DOHH2 (cell line): ENCODE measurements at regions not wholly inside any gene's neighbourhood (a gene's known extent, or its start where the extent isn't known, plus 50 kb on each side); places are given as distances from the start of the nearest gene placed in this dataset.

Experiments
- H3F3A ChIP-seq: fragments of 200-600 bp; sonication (generic), shearing (Covaris generic); 2 replicates; pipeline ENCODE4 v1.6.0; 2016; ENCODE audit warnings: antibody characterized with exemption, mild to moderate bottlenecking; ENCODE audit not compliant: control insufficient read depth, insufficient read depth
- H3K27ac ChIP-seq: fragments of 200-600 bp; sonication (generic); 2 replicates; pipeline ENCODE4 v1.5.1; 2014; ENCODE audit warnings: low read depth, mild to moderate bottlenecking, low read length, moderate library complexity
- H3K27me3 ChIP-seq: fragments of 200-600 bp; sonication (generic); 2 replicates; pipeline ENCODE4 v1.6.1; 2014; ENCODE audit warnings: mild to moderate bottlenecking, low read length, mixed read lengths; ENCODE audit not compliant: control insufficient read depth
- H3K36me3 ChIP-seq: fragments of 200-600 bp; sonication (generic); 2 replicates; pipeline ENCODE4 v1.6.1; 2014; ENCODE audit warnings: mild to moderate bottlenecking, low read length, moderate library complexity, mixed read lengths; ENCODE audit not compliant: control insufficient read depth
- H3K4me1 ChIP-seq: fragments of 200-600 bp; sonication (generic); 2 replicates; pipeline ENCODE4 v1.6.1; 2014; ENCODE audit warnings: mild to moderate bottlenecking, low read length, mixed read lengths; ENCODE audit not compliant: control insufficient read depth
- H3K4me2 ChIP-seq: fragments of 200-600 bp; sonication (generic); 2 replicates; pipeline ENCODE4 v1.6.0; 2014; ENCODE audit warnings: mild to moderate bottlenecking, low read length, moderate library complexity
- H3K4me3 ChIP-seq: fragments of 200-600 bp; sonication (generic); 2 replicates; pipeline ENCODE4 v1.5.1; 2014; ENCODE audit warnings: mild to moderate bottlenecking, low read length, mixed read lengths
- H3K79me2 ChIP-seq: fragments of 200-600 bp; sonication (generic); 2 replicates; pipeline ENCODE4 v1.6.1; 2014; ENCODE audit warnings: mild to moderate bottlenecking, low read length, mixed read lengths; ENCODE audit not compliant: control insufficient read depth
- H3K9me2 ChIP-seq: fragments of 200-600 bp; sonication (generic); replicated peaks from 2 replicates; pipeline ENCODE4 v1.6.1; 2014; ENCODE audit warnings: mild to moderate bottlenecking, low read length, mixed read lengths; ENCODE audit not compliant: control insufficient read depth
- H3K9me3 ChIP-seq: fragments of 200-600 bp; sonication (generic); 2 replicates; pipeline ENCODE4 v1.6.1; 2014; ENCODE audit warnings: antibody characterized with exemption, low read length, mixed read lengths; ENCODE audit not compliant: control insufficient read depth, insufficient read depth
- H4K20me1 ChIP-seq: fragments of 200-600 bp; sonication (generic); 2 replicates; pipeline ENCODE4 v1.6.0; 2014; ENCODE audit warnings: low read depth, mild to moderate bottlenecking, antibody characterized with exemption, low read length, moderate library complexity; ENCODE audit not compliant: control insufficient read depth, insufficient read depth
- CTCF ChIP-seq: fragments of 200-600 bp; sonication (generic); IDR thresholded peaks from one replicate; pipeline ENCODE4 v1.5.1; 2014; ENCODE audit warnings: antibody characterized with exemption, mild to moderate bottlenecking, low read depth, low read length; ENCODE audit not compliant: poor library complexity, severe bottlenecking
- EZH2phosphoT487 ChIP-seq: fragments of 200-600 bp; sonication (generic); IDR thresholded peaks from 2 replicates; pipeline ENCODE4 v1.6.1; 2017; ENCODE audit warnings: borderline replicate concordance, mild to moderate bottlenecking, antibody characterized with exemption, low read length, moderate library complexity, mixed read lengths

GRCh38 chr12:77251799-77252198 lies 186.4 kb upstream of the E2F7 start:
- Histone ChIP-seq H3K79me2 (no peaks in the 10 kb centered on the region), H4K20me1 (no peaks in the 10 kb centered on the region), H3F3A (no peaks in the 10 kb centered on the region), H3K9me2 (no peaks in the 10 kb centered on the region), H3K27ac (no peak overlapping the region), H3K4me3 (no peak overlapping the region), H3K4me2 (no peak overlapping the region), H3K27me3 (no peaks in the 10 kb centered on the region), H3K4me1 (no peaks in the 10 kb centered on the region), H3K36me3 (no peaks in the 10 kb centered on the region), H3K9me3 (no peaks in the 10 kb centered on the region)
- TF ChIP-seq CTCF: no peak
- TF ChIP-seq EZH2phosphoT487: no peak

GRCh38 chr12:77249892-77250291 lies 184.5 kb upstream of the E2F7 start:
- Histone ChIP-seq H3K27ac (no peak overlapping the region), H3K9me3 (no peaks in the 10 kb centered on the region), H3K9me2 (no peaks in the 10 kb centered on the region), H4K20me1 (no peaks in the 10 kb centered on the region), H3F3A (no peaks in the 10 kb centered on the region), H3K4me3 (no peak overlapping the region), H3K27me3 (no peaks in the 10 kb centered on the region), H3K4me1 (no peaks in the 10 kb centered on the region), H3K79me2 (no peaks in the 10 kb centered on the region), H3K36me3 (no peaks in the 10 kb centered on the region), H3K4me2 (no peak overlapping the region)
- TF ChIP-seq EZH2phosphoT487 (no peak), CTCF (no peak)

GRCh38 chr12:77248036-77248435 lies 182.7 kb upstream of the E2F7 start:
- no peaks in the 10 kb centered on the region for H3K9me2 ChIP-seq
- H3K9me3 ChIP-seq: no peaks in the 10 kb centered on the region
- H3K4me1 ChIP-seq: no peaks in the 10 kb centered on the region
- no peak overlapping the region for H3K4me3 ChIP-seq
- no peak overlapping the region for H3K27ac ChIP-seq
- H4K20me1 ChIP-seq: no peaks in the 10 kb centered on the region
- H3K36me3 ChIP-seq: no peaks in the 10 kb centered on the region
- H3K27me3 ChIP-seq: no peaks in the 10 kb centered on the region
- TF ChIP-seq EZH2phosphoT487: no peak
- H3K79me2 ChIP-seq: no peaks in the 10 kb centered on the region
- H3F3A ChIP-seq: no peaks in the 10 kb centered on the region
- no peak overlapping the region for H3K4me2 ChIP-seq

GRCh38 chr12:77247542-77247941 lies 182.2 kb upstream of the E2F7 start:
- Histone ChIP-seq H4K20me1 (no peaks in the 10 kb centered on the region), H3K4me2 (no peak overlapping the region), H3K36me3 (no peaks in the 10 kb centered on the region), H3K4me1 (no peaks in the 10 kb centered on the region), H3K27me3 (no peaks in the 10 kb centered on the region), H3K27ac (no peak overlapping the region), H3K9me3 (no peaks in the 10 kb centered on the region), H3F3A (no peaks in the 10 kb centered on the region), H3K4me3 (no peak overlapping the region), H3K79me2 (no peaks in the 10 kb centered on the region), H3K9me2 (no peaks in the 10 kb centered on the region)
- TF ChIP-seq CTCF: no peak
- TF ChIP-seq EZH2phosphoT487: no peak
